Neuronal stem cell (in vitro differentiated cells): ENCODE measurements at regions not wholly inside any gene's neighbourhood (a gene's known extent, or its start where the extent isn't known, plus 50 kb on each side); places are given as distances from the start of the nearest gene placed in this dataset.
A peak's percentile ranks its signal among the peaks of the same experiment; 100 is the strongest.

Source experiments
- DNase-seq: peaks from one replicate; pipeline ENCODE4 v3.0.0-alpha.2; 2013; ENCODE audit warnings: low spot score
- H2AFZ ChIP-seq: one replicate; pipeline ENCODE4 v1.6.1; 2013; ENCODE audit warnings: mild to moderate bottlenecking, low read length, inconsistent platforms
- H2AK5ac ChIP-seq: 2 replicates; pipeline ENCODE4 v1.6.1; 2013; ENCODE audit warnings: low read depth, mild to moderate bottlenecking, inconsistent platforms, low read length, moderate library complexity, mixed read lengths
- H2BK120ac ChIP-seq: 2 replicates; pipeline ENCODE4 v1.6.1; 2013; ENCODE audit warnings: low read depth, mild to moderate bottlenecking, inconsistent platforms, low read length, moderate library complexity, mixed read lengths
- H2BK12ac ChIP-seq: one replicate; pipeline ENCODE4 v1.6.1; 2013; ENCODE audit warnings: low read length, inconsistent platforms
- H2BK15ac ChIP-seq: 2 replicates; pipeline ENCODE4 v1.6.1; 2013; ENCODE audit warnings: mild to moderate bottlenecking, low read length, inconsistent platforms, mixed read lengths
- H2BK5ac ChIP-seq: one replicate; pipeline ENCODE4 v1.6.1; 2013; ENCODE audit warnings: inconsistent platforms, mild to moderate bottlenecking, low read length, moderate library complexity
- H3K14ac ChIP-seq: one replicate; pipeline ENCODE4 v1.6.1; 2013; ENCODE audit warnings: low read length, inconsistent platforms
- H3K18ac ChIP-seq: 2 replicates; pipeline ENCODE4 v1.6.1; 2013; ENCODE audit warnings: low read length, inconsistent platforms
- H3K23ac ChIP-seq: 2 replicates; pipeline ENCODE4 v1.6.1; 2013; ENCODE audit warnings: low read depth, mild to moderate bottlenecking, mixed read lengths, low read length, inconsistent platforms; ENCODE audit not compliant: poor library complexity
- H3K27ac ChIP-seq: replicated peaks from 3 replicates; pipeline ENCODE4 v1.5.1; 2013; ENCODE audit warnings: low read length, inconsistent platforms
- H3K27me3 ChIP-seq, 3 experiments: 2 replicates each; pipeline ENCODE4 v1.6.1; 2013; ENCODE audit warnings: low read length in 3 of 3, mild to moderate bottlenecking in 2 of 3, inconsistent platforms in 1 of 3, low read depth in 1 of 3, mixed read lengths in 1 of 3, moderate library complexity in 1 of 3; ENCODE audit not compliant: control insufficient read depth in 3 of 3, insufficient read depth in 3 of 3
- H3K36me3 ChIP-seq, 2 donors: replicated peaks in 1 of 2; 2 replicates each; pipeline ENCODE4 v1.6.1; 2013; ENCODE audit warnings: low read length in 2 of 2; ENCODE audit not compliant: control insufficient read depth in 2 of 2, insufficient read depth in 2 of 2
- H3K4ac ChIP-seq: 2 replicates; pipeline ENCODE4 v1.6.1; 2013; ENCODE audit warnings: inconsistent platforms, mild to moderate bottlenecking, low read length, moderate library complexity
- H3K4me1 ChIP-seq, 2 donors: 1 replicate in 1 of 2; 2 replicates in 1 of 2; pipeline ENCODE4 v1.6.1; 2013; ENCODE audit warnings: low read length in 2 of 2, low read depth in 1 of 2; ENCODE audit not compliant: control insufficient read depth in 2 of 2, insufficient read depth in 1 of 2
- H3K4me2 ChIP-seq: one replicate; pipeline ENCODE4 v1.6.1; 2013; ENCODE audit warnings: mild to moderate bottlenecking, low read length, inconsistent platforms; ENCODE audit not compliant: insufficient read depth, poor library complexity, severe bottlenecking
- H3K4me3 ChIP-seq, 2 donors: 2 replicates each; pipeline ENCODE4 v1.5.1; 2013; ENCODE audit warnings: low read length in 2 of 2, mild to moderate bottlenecking in 2 of 2, inconsistent platforms in 1 of 2, moderate library complexity in 1 of 2
- H3K79me1 ChIP-seq: one replicate; pipeline ENCODE4 v1.6.1; 2013; ENCODE audit warnings: low read depth, mild to moderate bottlenecking, inconsistent platforms, low read length, moderate library complexity
- H3K9ac ChIP-seq: one replicate; pipeline ENCODE4 v1.6.1; 2013; ENCODE audit warnings: mild to moderate bottlenecking, low read depth, low read length, inconsistent platforms; ENCODE audit not compliant: poor library complexity
- H3K9me3 ChIP-seq, 2 donors: replicated peaks in 1 of 2; 2 replicates each; pipeline versions ENCODE3 to v1.6.1; 2013; ENCODE audit warnings: low read length in 2 of 2, mild to moderate bottlenecking in 2 of 2, inconsistent platforms in 1 of 2, low read depth in 1 of 2, mixed read lengths in 1 of 2, moderate library complexity in 1 of 2; ENCODE audit not compliant: control insufficient read depth in 2 of 2, insufficient read depth in 1 of 2
- H4K8ac ChIP-seq: one replicate; pipeline ENCODE4 v1.6.1; 2013; ENCODE audit warnings: low read depth, mild to moderate bottlenecking, inconsistent platforms, low read length, moderate library complexity
- H4K91ac ChIP-seq: one replicate; pipeline ENCODE4 v1.6.1; 2013; ENCODE audit warnings: low read length, low read depth, mild to moderate bottlenecking, inconsistent platforms; ENCODE audit not compliant: poor library complexity
- WGBS, 2 donors: extraction: QIAGEN DNeasy Blood & Tissue Kit; methylation state at CpG; one replicate each; pipeline ENCODE4 v1.1.7; 2013; ENCODE audit warnings: missing lambda C conversion rate in 2 of 2, mixed read lengths in 1 of 2; ENCODE audit not compliant: insufficient read length in 2 of 2, insufficient replicate concordance in 1 of 2; ENCODE audit errors: extremely low coverage in 2 of 2; 5-methylcytosine and 5-hydroxymethylcytosine counted together

- H3K9me3 ChIP-seq: peaks cover 8 to 13% of the 10 kb centered on the region in 2 donors
- no CpG with 5 or more reads among the region's 18 CpGs for WGBS, 2 donors
- H3K27me3 ChIP-seq: no peaks in the 10 kb centered on the region
- H2BK5ac ChIP-seq: peak overlapping the region; percentile 20
- H3K27ac ChIP-seq: no peak overlapping the region
- no peaks in the 10 kb centered on the region for H3K36me3 ChIP-seq
- H3K23ac ChIP-seq: no peak overlapping the region
- H3K79me1 ChIP-seq: no peaks in the 10 kb centered on the region
- no peak overlapping the region for H3K14ac ChIP-seq
- no peak overlapping the region for H3K4me2 ChIP-seq
- no peak for DNase-seq
- H3K4me3 ChIP-seq: no peak overlapping the region
- no peak overlapping the region for H3K9ac ChIP-seq
- no peak overlapping the region for H4K8ac ChIP-seq
- H4K91ac ChIP-seq: no peak overlapping the region
- H3K18ac ChIP-seq: no peak overlapping the region
- H3K4me1 ChIP-seq: peaks cover 3 to 9% of the 10 kb centered on the region in 2 donors
- peak overlapping the region; percentile 59 for H2AK5ac ChIP-seq
- H2BK15ac ChIP-seq: no peak overlapping the region
- H2BK12ac ChIP-seq: no peak overlapping the region
- no peak overlapping the region for H2BK120ac ChIP-seq
- H2AFZ ChIP-seq: peak overlapping the region; percentile 64
- H3K4ac ChIP-seq: no peak overlapping the region
These were observed 501.0 kb downstream of the EIPR1 start for GRCh38 chr2:2876331-2877221.

GRCh38 chr2:2875831-2876230, 501.8 kb downstream of the EIPR1 start:
- peak overlapping the region; percentile 3 for H3K4ac ChIP-seq
- H2AK5ac ChIP-seq: peak overlapping the region; percentile 83
- H3K9me3 ChIP-seq: peaks cover 8 to 13% of the 10 kb centered on the region in 2 donors
- H3K27me3 ChIP-seq: no peaks in the 10 kb centered on the region
- DNase-seq: no peak
- H3K18ac ChIP-seq: no peak overlapping the region
- H3K27ac ChIP-seq: no peak overlapping the region
- H3K23ac ChIP-seq: peak overlapping the region; percentile 47
- H2BK15ac ChIP-seq: no peak overlapping the region
- no peak overlapping the region for H4K8ac ChIP-seq
- H3K4me2 ChIP-seq: no peak overlapping the region
- no peaks in the 10 kb centered on the region for H3K36me3 ChIP-seq
- WGBS, 2 donors: no CpG with 5 or more reads among the region's 6 CpGs
- H2BK12ac ChIP-seq: no peak overlapping the region
- no peak overlapping the region for H3K4me3 ChIP-seq
- peak overlapping the region; percentile 64 for H2AFZ ChIP-seq
- H4K91ac ChIP-seq: no peak overlapping the region
- no peaks in the 10 kb centered on the region for H3K79me1 ChIP-seq
- H2BK5ac ChIP-seq: peak overlapping the region; percentile 20
- H3K9ac ChIP-seq: no peak overlapping the region
- no peak overlapping the region for H3K14ac ChIP-seq
- H3K4me1 ChIP-seq: peaks cover 3 to 9% of the 10 kb centered on the region in 2 donors
- no peak overlapping the region for H2BK120ac ChIP-seq

DNA sequence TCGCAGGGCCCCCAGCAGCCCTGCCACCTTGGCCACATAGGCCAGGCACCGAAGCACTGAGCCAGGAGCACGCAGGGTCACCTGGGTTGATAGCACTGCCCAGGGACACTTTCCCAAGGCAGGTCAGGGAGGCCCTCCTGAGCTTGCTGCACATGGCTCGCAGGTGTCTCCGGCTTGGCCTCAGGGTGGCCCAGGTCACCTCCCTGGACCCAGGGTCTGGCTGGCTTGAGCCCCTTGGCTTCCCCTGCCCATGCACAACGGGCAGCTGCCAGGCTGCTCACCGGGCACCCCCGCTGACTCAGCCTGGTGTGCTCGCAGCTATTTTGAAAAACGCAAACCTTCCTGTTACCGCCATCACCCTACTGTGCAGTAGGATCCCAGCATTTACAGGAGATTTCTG, 502.3 kb downstream of the EIPR1 start:
- H2AK5ac ChIP-seq: peak overlapping the region; percentile 78
- no peak for DNase-seq
- H3K4me3 ChIP-seq: no peak overlapping the region
- H3K18ac ChIP-seq: peak overlapping the region; percentile 69
- H3K9me3 ChIP-seq: peaks cover 8 to 13% of the 10 kb centered on the region in 2 donors
- peak overlapping the region; percentile 36 for H3K23ac ChIP-seq
- no peak overlapping the region for H2BK5ac ChIP-seq
- H2BK15ac ChIP-seq: no peak overlapping the region
- H3K4me1 ChIP-seq: peaks cover 3 to 9% of the 10 kb centered on the region in 2 donors
- no peak overlapping the region for H3K4ac ChIP-seq
- H3K27ac ChIP-seq: no peak overlapping the region
- peak overlapping the region; percentile 62 for H2BK120ac ChIP-seq
- H3K79me1 ChIP-seq: no peaks in the 10 kb centered on the region
- H3K27me3 ChIP-seq: no peaks in the 10 kb centered on the region
- H3K36me3 ChIP-seq: no peaks in the 10 kb centered on the region
- no peak overlapping the region for H2BK12ac ChIP-seq
- H3K9ac ChIP-seq: no peak overlapping the region
- no peak overlapping the region for H4K8ac ChIP-seq
- no peak overlapping the region for H3K4me2 ChIP-seq
- no peak overlapping the region for H2AFZ ChIP-seq
- H3K14ac ChIP-seq: no peak overlapping the region
- no CpG with 5 or more reads among the region's 11 CpGs for WGBS, 2 donors
- peak overlapping the region; percentile 79 for H4K91ac ChIP-seq

- Histone ChIP-seq H3K9me3 (peaks cover 8 to 13% of the 10 kb centered on the region in 2 donors), H3K23ac (peak overlapping the region; percentile 36), H2BK15ac (no peak overlapping the region), H3K4me1 (peaks cover 3 to 9% of the 10 kb centered on the region in 2 donors), H4K91ac (no peak overlapping the region), H3K36me3 (no peaks in the 10 kb centered on the region), H2AFZ (no peak overlapping the region), H4K8ac (no peak overlapping the region), H3K27me3 (no peaks in the 10 kb centered on the region), H3K4me2 (no peak overlapping the region), H3K4me3 (no peak overlapping the region), H3K27ac (no peak overlapping the region), H3K14ac (no peak overlapping the region), H2BK12ac (no peak overlapping the region), H3K18ac (no peak overlapping the region), H3K4ac (no peak overlapping the region), H2BK5ac (no peak overlapping the region), H3K9ac (no peak overlapping the region), H3K79me1 (no peaks in the 10 kb centered on the region), H2AK5ac (peak overlapping the region; percentile 78), H2BK120ac (no peak overlapping the region)
- no peak for DNase-seq
- no CpG with 5 or more reads among the region's 12 CpGs for WGBS, 2 donors
These were observed 502.8 kb downstream of the EIPR1 start for GRCh38 chr2:2874805-2875204.
